NK-92 (cell line): ENCODE measurements at regions not wholly inside any gene's neighbourhood (a gene's known extent, or its start where the extent isn't known, plus 50 kb on each side); places are given as distances from the start of the nearest gene placed in this dataset.
"Not testable (repeated sequence)": the region's sequence is repeated elsewhere in the genome, so short reads cannot be mapped to it uniquely, and the experiment has no call there.

Source experiments
- DNase-seq: peaks from one replicate; lab custom pipeline; 2025; ENCODE audit not compliant: unreplicated experiment; lab: John Stamatoyannopoulos, UW

DNA sequence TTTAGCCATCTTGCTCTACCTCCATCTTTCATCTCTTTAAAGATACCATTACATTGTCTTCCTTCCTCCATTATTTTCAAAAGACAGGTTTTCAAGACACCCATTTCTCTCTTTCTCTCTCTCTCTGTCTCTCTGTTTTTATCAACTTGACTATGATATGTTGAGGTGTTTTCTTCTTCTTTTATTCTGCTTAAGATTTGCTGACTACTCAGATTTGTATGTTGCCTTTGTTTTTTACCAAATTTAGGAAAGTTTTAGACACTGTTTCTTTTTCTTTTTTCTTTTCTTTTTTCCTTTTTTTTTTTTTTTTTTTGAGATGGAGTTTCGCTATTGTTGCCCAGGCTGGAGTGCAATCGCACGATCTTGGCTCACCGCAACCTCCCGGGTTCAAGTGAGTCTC, 647.5 kb upstream of the VRK2 start:
- DNase-seq = no peak

DNA sequence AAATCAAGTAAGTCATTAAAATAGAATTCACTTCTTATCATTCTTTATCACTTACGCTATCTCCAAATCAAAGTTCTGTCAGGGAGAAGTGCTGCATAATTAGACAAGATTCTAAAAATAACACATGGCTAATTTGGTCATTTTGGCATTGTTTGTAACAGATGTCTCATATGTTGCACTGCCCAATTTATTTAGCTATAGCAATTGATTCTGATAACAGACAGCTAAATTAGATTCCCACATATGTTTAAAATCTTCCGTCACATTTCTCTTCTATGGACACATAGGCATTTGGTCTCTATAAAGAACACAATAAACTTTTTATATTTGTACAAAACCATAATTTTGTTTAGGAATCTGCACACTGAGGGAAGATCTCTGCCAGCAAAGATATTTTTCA, 644.5 kb upstream of the VRK2 start:
- no peak for DNase-seq

DNA sequence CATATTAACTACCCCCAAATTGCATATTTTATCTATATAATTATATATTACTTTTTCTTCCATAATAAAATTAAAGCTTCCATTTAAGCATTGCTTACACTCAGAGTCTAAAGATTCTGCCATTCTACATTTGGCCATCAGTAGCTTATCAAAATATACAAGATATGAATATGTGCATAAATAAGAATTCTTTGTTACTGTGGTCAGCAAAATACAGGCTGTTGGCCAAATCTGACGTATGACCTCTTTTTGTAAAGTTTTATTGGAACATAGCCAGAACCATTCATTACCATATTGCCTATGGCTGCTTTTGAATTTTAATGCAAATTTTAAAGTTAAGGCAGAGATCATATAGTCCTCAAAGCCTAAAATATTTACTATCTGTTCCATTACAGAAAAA, 643.9 kb upstream of the VRK2 start:
- no peak for DNase-seq

DNA sequence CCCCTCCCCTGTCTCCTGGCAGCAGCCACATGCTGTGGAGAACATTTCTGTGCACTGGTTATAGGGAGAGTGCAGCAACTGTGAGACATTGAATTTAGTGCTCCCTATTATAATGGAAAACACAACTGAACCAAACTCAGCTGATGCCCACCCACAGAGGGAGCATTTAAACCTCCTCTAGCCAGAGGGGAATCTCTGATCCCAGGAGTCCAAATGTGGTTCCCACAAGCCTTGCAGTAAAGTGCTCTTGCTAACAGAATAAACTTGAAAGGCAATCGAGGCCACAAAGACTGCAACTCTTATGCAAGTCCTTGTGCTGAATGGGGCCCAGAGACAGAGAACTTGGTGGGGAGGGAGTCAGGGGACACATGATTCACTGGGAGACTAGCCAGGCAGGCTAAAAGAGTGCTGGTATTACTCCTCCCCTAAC, 638.8 kb upstream of the VRK2 start:
- DNase-seq = no peak

DNA sequence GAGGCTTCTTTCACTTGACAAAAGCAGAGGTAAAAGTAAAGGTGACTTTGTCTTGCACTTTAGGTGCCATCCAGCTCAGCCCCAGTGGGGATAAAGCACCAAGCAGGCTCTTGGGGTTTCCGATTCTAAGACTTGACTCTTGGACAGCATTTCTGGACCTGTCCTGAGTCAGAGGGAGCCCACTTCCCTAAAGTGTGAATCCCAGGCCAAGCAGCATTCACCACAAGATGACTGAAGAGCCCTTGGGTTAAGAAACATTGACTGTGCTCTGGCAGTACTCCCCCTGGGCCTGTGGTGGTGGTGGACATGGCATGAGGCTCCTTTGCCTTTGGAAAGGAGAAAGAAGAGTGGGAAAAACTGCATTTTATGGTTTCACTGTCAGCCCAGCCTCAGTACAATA, 638.0 kb upstream of the VRK2 start:
- DNase-seq = no peak

DNA sequence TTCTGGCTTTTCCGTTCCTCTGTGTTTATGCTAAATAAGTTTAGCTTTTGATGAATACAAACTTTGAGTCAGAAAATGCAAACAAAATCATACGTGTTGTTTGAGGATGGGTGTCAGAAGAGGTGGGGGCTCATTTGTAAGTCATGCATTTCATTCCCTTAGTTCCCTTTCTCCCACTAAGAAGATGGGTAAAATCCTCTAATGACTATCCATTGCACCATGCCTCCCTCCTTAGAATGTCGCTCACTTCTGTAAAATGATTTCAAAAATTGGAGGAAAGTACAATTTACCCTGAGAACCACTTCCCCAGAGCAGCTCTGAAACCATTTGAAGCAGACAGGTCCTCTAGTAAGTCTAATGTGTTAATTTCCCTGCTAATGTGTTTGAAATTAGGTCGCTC, 629.6 kb upstream of the VRK2 start:
- no peak for DNase-seq

DNA sequence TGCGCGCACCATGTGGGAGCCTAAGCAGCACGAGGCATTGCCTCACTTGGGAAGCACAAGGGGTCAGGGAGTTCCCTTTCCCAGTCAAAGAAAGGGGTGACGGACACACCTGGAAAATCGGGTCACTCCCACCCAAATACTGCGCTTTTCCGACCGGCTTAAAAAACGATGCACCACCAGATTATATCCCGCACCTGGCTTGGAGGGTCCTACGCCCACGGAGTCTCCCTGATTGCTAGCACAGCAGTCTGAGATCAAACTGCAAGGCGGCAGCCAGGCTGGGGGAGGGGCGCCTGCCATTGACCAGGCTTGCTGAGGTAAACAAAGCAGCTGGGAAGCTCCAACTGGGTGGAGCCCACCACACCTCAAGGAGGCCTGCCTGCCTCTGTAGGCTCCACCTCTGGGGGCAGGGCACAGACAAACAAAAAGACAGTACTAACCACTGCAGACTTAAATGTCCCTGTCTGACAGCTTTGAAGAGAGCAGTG, 627.7 kb upstream of the VRK2 start:
- DNase-seq = not testable (repeated sequence)

DNA sequence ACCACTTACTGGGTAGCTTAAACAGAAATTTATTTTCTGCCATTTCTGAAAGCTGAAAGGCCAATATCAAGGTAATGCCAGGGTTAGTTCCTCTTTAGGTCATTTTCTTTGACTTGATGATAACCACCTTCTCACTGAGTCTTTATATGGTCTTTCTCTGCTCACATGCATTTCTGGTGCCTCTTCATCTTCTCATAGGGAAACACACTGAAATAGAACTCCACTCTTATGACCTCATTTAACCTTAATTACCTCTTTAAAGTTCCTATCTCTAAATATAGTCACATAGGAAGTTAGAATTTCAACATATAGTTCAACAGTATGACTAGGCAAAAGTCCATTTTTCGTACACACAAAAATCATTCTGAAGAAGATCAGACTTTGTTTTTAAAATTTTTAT, 616.8 kb upstream of the VRK2 start:
- DNase-seq = no peak

DNA sequence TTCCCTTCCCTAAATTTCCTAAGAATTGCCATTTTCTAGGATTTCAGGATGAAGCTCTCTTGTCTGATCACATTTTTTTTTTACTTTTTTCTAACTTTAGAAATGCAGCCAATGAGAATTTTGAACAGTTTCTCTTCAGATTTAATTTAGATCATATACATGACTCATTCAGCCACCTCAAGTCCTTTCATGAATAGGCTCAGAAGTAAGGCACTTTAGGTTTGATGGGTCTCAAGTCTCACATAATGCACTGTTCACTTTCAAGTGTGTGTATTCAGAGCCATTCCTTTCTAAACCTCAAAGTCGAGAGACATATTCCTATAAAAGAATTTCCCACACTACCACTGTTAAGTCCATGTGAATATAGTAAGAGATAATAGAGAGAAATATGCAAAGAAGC, 614.1 kb upstream of the VRK2 start:
- DNase-seq = no peak

DNA sequence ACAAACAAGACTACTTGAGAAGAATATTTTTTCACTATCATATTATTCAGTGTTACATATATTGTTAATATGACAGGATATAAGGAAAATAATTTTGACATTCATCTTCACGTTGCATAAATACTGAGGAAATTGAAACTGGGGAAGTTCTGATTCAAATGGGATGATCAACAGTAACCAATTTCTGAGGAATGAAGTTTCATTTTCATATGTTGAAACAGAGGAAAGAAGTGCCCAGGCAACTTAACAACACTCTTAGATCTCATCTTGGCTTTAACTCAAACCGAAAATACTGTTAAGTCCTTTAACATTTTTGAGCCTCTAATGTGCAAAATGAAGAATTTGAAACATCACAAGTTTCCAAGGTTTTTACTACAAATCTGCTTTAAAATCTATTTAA, 612.2 kb upstream of the VRK2 start:
- DNase-seq = no peak

DNA sequence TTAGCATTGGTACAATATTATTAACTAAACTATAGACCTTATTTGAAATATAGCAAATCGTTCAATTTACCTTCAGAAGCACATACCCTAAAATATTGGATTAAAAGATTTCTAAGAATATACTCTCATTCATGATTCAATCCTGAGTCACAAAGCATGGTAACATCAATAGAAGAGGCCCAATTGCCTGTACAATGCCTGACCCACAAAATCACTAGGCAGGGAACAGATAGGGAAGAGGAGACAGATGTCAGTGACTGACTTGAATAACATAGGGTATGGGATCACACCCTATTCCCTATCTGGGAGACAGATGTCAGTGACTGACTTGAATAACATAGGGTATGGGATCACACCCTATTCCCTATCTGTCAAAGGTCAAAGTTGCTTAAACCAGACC, 611.6 kb upstream of the VRK2 start:
- no peak for DNase-seq

DNA sequence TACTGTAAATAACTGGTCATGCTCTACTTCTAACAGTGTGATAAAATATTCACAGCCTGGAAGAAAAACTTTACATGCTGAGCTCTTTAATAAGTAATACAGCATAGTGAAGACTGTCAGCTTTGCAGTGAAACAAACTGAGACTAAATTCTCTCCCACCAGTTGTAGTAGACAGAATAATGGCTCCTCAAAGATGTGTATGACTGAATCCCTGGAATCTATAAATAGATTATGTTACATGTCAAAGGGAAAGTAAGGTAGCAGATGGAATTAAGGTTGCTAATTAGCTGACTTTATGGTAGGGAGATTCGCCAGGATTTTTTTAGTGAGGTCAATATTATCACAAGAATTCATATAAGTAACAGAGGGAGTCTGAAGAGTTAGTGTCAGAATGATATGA, 609.5 kb upstream of the VRK2 start:
- no peak for DNase-seq

DNA sequence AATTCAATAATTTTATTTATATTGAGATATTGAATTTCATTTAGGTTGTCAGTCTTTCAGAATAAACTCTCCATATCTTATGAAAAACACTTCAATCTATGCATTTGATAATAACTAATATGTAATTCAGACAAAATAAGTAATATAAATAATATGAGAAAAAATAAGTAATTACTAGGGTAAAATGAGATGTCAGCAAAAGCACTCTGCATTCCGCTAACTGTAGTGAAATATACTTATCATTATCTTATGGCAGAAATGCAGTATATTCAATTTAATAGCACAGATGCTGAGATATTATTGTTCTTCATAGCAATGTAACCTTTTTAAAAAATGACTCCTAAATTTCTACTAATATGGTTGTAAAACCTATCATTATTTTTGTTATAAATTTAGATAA, 606.2 kb upstream of the VRK2 start:
- no peak for DNase-seq

DNA sequence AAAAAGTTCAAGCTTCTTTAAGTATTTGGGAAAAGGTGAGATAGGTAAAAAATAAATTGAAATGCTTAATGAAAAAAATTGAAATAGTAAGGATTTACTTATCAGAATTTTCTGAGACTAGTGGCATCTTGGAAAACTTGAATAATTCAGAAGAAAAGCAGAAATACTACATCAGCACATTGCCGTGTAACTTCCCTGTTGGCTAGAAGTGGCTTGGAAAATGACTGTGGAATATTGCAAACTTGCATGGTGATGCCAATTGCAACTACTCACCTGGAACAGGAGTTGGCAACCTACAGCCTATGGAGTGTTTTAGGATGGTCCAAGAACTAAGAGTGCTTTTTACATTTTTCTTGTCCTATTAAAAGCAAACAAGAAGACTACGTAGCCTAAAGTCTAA, 603.5 kb upstream of the VRK2 start:
- DNase-seq = no peak

DNA sequence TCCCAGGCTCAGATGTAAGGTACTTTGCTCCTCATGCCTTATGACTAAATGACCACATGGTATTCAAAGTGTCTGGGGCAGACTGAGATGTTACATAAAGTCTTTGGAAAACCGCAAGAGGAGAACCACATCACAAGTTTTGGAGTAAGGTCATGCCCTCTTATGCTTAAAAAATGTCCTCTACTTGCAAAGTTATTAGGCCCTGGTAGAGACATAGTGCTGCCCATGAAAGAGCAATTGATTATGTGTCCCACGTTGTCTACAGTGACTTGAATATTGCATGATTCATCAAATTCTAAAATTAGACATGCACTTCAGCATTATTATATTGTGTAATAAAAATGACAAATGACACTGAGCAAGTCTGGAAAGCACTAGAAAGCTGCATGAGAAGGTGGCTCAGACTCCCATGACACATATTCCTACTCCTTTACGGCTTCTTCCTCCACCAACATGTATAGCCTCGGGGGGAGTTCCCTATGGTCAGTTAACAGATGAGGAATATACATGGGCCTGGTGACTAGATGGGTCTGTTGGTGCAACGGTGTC, 602.6 kb upstream of the VRK2 start:
- no peak for DNase-seq

DNA sequence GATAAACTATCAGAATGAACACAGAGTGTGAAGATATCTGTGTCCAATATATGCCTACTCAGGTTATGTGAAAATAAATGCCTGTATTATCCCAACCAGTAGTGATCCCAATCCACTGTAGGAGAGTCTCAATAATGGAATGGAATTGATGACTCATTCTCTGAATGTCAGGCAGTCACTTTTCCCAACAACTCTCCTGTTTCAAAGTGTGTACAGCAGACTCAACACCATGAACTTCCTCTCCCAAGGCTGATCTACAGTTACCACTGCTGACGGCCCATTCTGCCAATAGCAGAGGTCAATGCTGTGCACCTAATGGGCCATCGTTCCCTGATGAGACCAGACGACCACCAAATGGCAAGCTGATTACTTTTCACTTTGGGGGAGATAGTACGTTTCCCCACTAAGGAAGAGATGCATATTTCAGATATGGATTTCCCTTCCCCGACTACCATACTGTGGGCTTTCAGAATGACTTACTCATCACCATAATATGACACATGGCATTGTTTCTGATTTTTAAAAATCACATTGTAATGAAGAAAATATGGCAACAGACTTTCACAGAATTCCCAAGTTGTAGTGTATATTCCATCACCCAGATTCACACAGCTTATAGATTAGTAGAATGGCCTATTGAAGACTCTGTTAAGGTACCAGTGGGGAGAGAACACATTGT, 601.7 kb upstream of the VRK2 start:
- no peak for DNase-seq

DNA sequence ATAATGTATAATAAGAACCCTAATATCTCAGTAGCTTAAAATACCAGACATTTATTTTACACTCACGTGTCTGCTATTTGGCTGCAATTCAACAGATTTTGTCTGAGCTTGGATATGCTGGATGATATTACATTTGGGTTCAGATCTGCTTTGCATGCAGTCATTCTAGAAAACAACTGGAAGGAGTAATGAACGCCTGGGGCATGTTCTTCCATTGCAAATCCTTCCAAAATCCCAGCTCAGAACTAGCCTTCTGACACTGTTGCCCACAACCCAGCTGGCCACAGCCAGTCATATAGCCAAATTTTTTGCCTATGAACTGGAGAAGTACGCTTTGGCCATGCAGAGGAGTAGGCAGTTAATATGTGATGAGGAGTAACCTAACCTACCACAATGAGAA, 597.8 kb upstream of the VRK2 start:
- no peak for DNase-seq

DNA sequence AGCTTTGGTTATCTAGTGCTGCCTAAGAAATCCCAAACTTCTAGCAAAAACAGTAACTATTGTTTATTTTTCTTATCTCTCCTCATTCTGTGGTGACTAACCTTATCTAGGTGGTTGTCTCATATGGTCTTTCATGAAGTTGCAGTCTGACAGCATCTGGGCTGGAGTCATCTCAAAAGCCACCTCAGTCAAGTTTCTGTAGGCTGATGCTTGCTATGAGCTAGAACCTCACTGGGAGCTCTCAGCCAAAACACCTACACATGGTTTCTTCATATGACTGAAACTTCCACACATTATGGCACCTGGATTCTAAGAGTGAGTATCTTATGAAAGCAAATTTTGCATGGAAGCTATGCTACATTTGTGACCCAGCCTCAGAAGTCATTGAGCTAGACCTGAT, 596.4 kb upstream of the VRK2 start:
- no peak for DNase-seq

DNA sequence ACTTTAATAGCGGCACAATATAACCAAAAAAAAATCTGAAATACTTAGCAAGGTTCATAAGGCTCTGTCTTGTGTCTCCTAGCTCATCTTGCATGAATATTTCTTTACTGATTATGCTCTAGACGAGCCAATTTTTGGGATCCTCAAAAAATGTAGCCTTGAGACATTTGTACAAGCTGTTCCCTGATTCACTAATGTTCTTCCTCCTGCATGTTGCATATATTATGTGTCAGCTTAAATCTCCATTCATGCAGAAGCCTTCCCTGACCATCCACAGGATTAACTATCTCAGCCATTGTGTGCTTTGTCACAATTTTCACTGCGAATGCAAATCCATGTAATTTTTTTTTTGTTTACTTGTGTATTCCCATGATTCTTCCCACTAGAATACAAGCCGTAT, 594.0 kb upstream of the VRK2 start:
- no peak for DNase-seq

DNA sequence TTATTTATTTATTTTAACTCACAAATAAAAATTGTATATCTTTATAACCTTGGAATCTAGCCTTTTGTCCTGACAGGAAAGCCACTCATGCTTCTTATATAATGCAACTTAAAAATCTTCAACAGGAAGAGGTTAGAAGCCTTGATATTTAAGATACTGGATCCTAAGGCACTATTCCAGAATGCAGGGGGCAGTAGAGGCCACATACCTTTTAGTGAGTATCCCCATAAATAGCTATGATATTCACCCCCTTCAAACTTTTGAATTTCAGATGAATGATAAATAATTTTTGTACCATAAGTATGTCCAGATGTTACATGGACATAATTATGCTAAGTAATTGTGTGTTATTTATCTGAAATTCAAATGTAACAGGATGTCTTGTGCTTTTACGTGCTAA, 592.7 kb upstream of the VRK2 start:
- DNase-seq = no peak

DNA sequence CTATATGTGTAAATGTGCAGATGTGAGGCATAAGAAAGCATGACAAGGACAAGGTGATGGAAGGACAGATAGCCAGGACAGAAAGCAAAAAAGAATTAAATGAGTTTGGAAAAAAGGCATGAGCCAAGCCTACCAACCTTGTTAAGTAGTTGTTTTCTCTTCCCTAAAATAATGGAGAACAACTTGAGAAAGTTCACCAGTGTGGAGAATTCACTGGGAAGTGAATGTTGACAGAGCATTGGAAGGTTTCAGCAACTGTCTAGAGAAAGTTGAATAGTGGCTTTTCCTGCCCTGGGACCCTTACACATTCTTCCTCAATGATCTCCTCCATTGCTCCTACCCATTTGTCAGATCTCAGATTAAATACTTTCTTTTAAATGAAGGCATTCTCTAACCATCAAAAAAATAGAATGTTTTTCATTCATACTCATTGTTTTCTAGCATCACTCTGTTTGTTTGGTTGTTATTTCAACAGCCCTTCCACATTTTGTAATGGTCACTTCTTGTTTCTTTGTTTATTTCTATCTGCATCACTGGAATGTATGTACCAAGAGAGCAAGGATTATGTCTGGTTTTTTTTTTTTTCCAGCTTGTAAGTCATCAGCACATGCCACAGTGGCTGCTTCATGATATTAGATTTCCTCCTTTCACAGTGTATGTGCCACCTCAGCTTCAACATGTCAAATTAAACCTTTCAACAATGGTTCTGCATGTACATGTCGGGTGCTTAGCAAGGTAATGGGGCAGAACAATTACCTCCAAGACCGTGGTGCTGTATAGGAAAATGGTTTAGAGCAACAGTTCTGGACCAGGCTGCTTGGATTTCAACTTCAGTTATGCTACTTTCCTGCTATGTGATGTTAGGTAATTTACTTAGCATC, 586.0 kb upstream of the VRK2 start:
- DNase-seq = no peak

DNA sequence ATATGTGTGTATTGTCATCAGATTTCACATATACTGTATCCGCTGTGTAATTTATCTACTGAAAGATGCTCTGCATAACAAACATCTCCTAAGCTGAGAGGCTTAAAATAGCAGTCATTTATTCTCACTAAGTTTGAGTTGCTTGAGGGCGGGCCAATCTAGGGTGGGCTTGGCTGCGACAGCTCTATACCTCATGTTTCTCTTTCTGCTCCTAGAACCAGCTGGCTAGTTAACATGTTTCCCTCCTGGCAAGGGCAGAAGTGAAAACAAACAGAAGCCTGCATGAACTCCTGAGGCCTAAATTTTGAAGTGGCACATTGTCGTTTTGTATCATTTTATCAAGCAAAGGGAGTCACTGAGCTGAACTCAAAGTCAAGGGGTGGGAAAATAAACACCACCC, 585.0 kb upstream of the VRK2 start:
- no peak for DNase-seq
